B cell (primary cell): ENCODE measurements at regions not wholly inside any gene's neighbourhood (a gene's known extent, or its start where the extent isn't known, plus 50 kb on each side); places are given as distances from the start of the nearest gene placed in this dataset.

Experiments used
- ATAC-seq: fragments of 200-7000 bp; cut with Tn5 transposase; one replicate; pipeline ENCODE4 v1.10.0; 2021; ENCODE audit warnings: low read depth, mild to moderate bottlenecking, moderate number of reproducible peaks, moderate library complexity
- CTCF ChIA-PET: fragments of 350-600 bp; sonication (Branson Sonifier 250); formaldehyde crosslinking; loops from one replicate; lab custom pipeline; 2021; ENCODE audit warnings: antibody characterized with exemption, inconsistent platforms; lab: Charles Lee
- POLR2A ChIA-PET: fragments of 350-600 bp; sonication (Branson Sonifier 250); formaldehyde crosslinking; loops from one replicate; lab custom pipeline; 2021; ENCODE audit warnings: antibody characterized with exemption; lab: Charles Lee
- DNase-seq: peaks from one replicate; pipeline ENCODE4 v3.0.0; 2013
- H2AFZ ChIP-seq: 2 replicates; pipeline ENCODE4 v1.6.1; 2012; ENCODE audit warnings: mild to moderate bottlenecking, low read depth, low read length; ENCODE audit not compliant: insufficient read depth, poor library complexity, severe bottlenecking
- H3K27ac ChIP-seq, 2 donors: 1 replicate in 1 of 2; 2 replicates in 1 of 2; pipeline ENCODE4 v1.5.1; 2012 to 2013; ENCODE audit warnings: low read length in 2 of 2, mild to moderate bottlenecking in 2 of 2, moderate library complexity in 1 of 2
- H3K27me3 ChIP-seq, 4 experiments: fragments of 200-600 bp in 1 of 4; sonication (generic) in 1 of 4; replicated peaks in 1 of 4; 1 replicate in 2 of 4; 2 replicates in 2 of 4; pipeline versions ENCODE4 v1.6.1 to v1.7.0; 2013 to 2016; ENCODE audit warnings: low read length in 3 of 4, mild to moderate bottlenecking in 2 of 4, mixed read lengths in 1 of 4, moderate library complexity in 1 of 4; ENCODE audit not compliant: insufficient read depth in 4 of 4, control insufficient read depth in 3 of 4; ENCODE audit errors: control extremely low read depth in 1 of 4
- H3K36me3 ChIP-seq, 2 experiments: replicated peaks in 1 of 2; 1 replicate in 1 of 2; 2 replicates in 1 of 2; pipeline versions ENCODE4 v1.6.1 to v1.7.1; 2013; ENCODE audit warnings: low read length in 1 of 2; ENCODE audit not compliant: insufficient read depth in 2 of 2, control insufficient read depth in 1 of 2; ENCODE audit errors: control extremely low read depth in 1 of 2, extremely low read depth in 1 of 2
- H3K4me1 ChIP-seq, 2 donors: fragments of 200-600 bp in 1 of 2; sonication (generic) in 1 of 2; 1 replicate in 1 of 2; 2 replicates in 1 of 2; pipeline versions ENCODE4 v1.5.1 to v1.6.1; 2013 to 2017; ENCODE audit warnings: low read length in 2 of 2; ENCODE audit not compliant: control insufficient read depth in 2 of 2, insufficient read depth in 2 of 2
- H3K4me2 ChIP-seq: replicated peaks from 2 replicates; pipeline ENCODE3; 2012; ENCODE audit warnings: mild to moderate bottlenecking, low read depth, low read length; ENCODE audit not compliant: poor library complexity, severe bottlenecking
- H3K4me3 ChIP-seq, 5 experiments: fragments of 200-600 bp in 1 of 5; sonication (generic) in 1 of 5; 1 replicate in 3 of 5; 2 replicates in 2 of 5; pipeline versions ENCODE4 v1.5.1 to v1.7.0; 2011 to 2016; ENCODE audit warnings: low read length in 4 of 5, mild to moderate bottlenecking in 4 of 5, low read depth in 2 of 5, control low read depth in 1 of 5, moderate library complexity in 1 of 5; ENCODE audit not compliant: insufficient read depth in 1 of 5; ENCODE audit errors: control extremely low read depth in 1 of 5, extremely low read depth in 1 of 5
- H3K79me2 ChIP-seq: fragments of 200-600 bp; sonication (generic); one replicate; pipeline ENCODE4 v1.6.0; 2016; ENCODE audit warnings: low read length; ENCODE audit not compliant: control insufficient read depth, insufficient read depth
- H3K9ac ChIP-seq: fragments of 200-600 bp; sonication (generic); 2 replicates; pipeline ENCODE4 v1.6.1; 2017; ENCODE audit warnings: mild to moderate bottlenecking, low read length, moderate library complexity
- H3K9me3 ChIP-seq, 3 donors: one replicate each; pipeline versions ENCODE4 v1.6.1 to v1.7.1; 2013; ENCODE audit warnings: low read length in 2 of 3; ENCODE audit not compliant: control insufficient read depth in 2 of 3, insufficient read depth in 1 of 3; ENCODE audit errors: control extremely low read depth in 1 of 3
- H4K20me1 ChIP-seq: 2 replicates; pipeline ENCODE4 v1.6.0; 2012; ENCODE audit warnings: mild to moderate bottlenecking, low read length; ENCODE audit not compliant: insufficient read depth, control insufficient read depth, poor library complexity, severe bottlenecking
- H3K27ac Mint-ChIP-seq: one replicate; pipeline ENCODE4 v1.8.0; 2021; ENCODE audit warnings: mixed read lengths
- H3K27me3 Mint-ChIP-seq: one replicate; pipeline ENCODE4 v1.8.0; 2021; ENCODE audit warnings: mixed read lengths
- H3K4me1 Mint-ChIP-seq: one replicate; pipeline ENCODE4 v1.8.0; 2021; ENCODE audit warnings: mixed read lengths
- H3K4me3 Mint-ChIP-seq: one replicate; pipeline ENCODE4 v1.8.0; 2021; ENCODE audit warnings: mixed read lengths
- H3K9me3 Mint-ChIP-seq: one replicate; pipeline ENCODE4 v1.8.0; 2022; ENCODE audit warnings: mixed read lengths; ENCODE audit not compliant: insufficient read depth
- EZH2 ChIP-seq: IDR thresholded peaks from 2 replicates; pipeline ENCODE4 v1.6.1; 2012; ENCODE audit warnings: borderline replicate concordance, low read depth, mild to moderate bottlenecking, moderate library complexity, low read length; ENCODE audit not compliant: insufficient read depth, poor library complexity, severe bottlenecking
- WGBS: methylation state at CpG from one replicate; pipeline ENCODE4 v1.1.5; 2013; ENCODE audit warnings: missing lambda C conversion rate; ENCODE audit not compliant: insufficient coverage; 5-methylcytosine and 5-hydroxymethylcytosine counted together
- intact Hi-C: fragments of 100-400 bp; cut with micrococcal nuclease; formaldehyde crosslinking; loops from one replicate; pipeline ENCODE4 v1.10.0; 2022
- TF ChIP-seq, protein P1 (sequence below): fragments of 200-600 bp; IDR thresholded peaks from one replicate; pipeline ENCODE4 v1.8.0; 2022; ENCODE audit warnings: antibody characterized with exemption, mild to moderate bottlenecking

- Histone ChIP-seq H3K4me3 (no peak overlapping the region), H3K36me3 (no peaks in the 10 kb centered on the region), H3K27ac (no peak overlapping the region), H3K4me2 (no peak overlapping the region), H3K27me3 (no peaks in the 10 kb centered on the region), H4K20me1 (no peaks in the 10 kb centered on the region), H3K9ac (no peak overlapping the region), H3K4me1 (no peaks in the 10 kb centered on the region), H3K79me2 (no peaks in the 10 kb centered on the region), H3K9me3 (no peaks in the 10 kb centered on the region), H2AFZ (no peak overlapping the region)
- ATAC-seq: no peak
- POLR2A ChIA-PET: no interaction called here
- Mint-ChIP-seq H3K4me1 (no peaks in the 10 kb centered on the region), H3K27ac (no peak overlapping the region), H3K27me3 (no peaks in the 10 kb centered on the region), H3K9me3 (no peaks in the 10 kb centered on the region), H3K4me3 (no peak overlapping the region)
- CTCF ChIA-PET: no interaction called here
- intact Hi-C loops: no loop called here
- WGBS: 100% methylated on average over 1 of the region's 4 CpGs
- TF ChIP-seq, protein P1, sequence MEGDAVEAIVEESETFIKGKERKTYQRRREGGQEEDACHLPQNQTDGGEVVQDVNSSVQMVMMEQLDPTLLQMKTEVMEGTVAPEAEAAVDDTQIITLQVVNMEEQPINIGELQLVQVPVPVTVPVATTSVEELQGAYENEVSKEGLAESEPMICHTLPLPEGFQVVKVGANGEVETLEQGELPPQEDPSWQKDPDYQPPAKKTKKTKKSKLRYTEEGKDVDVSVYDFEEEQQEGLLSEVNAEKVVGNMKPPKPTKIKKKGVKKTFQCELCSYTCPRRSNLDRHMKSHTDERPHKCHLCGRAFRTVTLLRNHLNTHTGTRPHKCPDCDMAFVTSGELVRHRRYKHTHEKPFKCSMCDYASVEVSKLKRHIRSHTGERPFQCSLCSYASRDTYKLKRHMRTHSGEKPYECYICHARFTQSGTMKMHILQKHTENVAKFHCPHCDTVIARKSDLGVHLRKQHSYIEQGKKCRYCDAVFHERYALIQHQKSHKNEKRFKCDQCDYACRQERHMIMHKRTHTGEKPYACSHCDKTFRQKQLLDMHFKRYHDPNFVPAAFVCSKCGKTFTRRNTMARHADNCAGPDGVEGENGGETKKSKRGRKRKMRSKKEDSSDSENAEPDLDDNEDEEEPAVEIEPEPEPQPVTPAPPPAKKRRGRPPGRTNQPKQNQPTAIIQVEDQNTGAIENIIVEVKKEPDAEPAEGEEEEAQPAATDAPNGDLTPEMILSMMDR: no peak
- no peak for TF ChIP-seq EZH2
- no peak for DNase-seq
Observed at GRCh38 chr5:63629951-63630630, 332.2 kb downstream of the HTR1A start.

- 80% methylated on average over 1 of the region's 3 CpGs for WGBS
Observed at GRCh38 chr5:63613442-63613841, 348.8 kb downstream of the HTR1A start.

More at GRCh38 chr5:63613442-63613841, 348.8 kb downstream of the HTR1A start:
- no peaks in the 10 kb centered on the region for H3K27me3 ChIP-seq
- no peak overlapping the region for H3K9ac ChIP-seq
- H3K4me3 ChIP-seq: no peak overlapping the region
- no peak overlapping the region for H3K27ac ChIP-seq
- no peaks in the 10 kb centered on the region for H4K20me1 ChIP-seq
- TF ChIP-seq EZH2: no peak
- TF ChIP-seq, protein P1: no peak
- no peaks in the 10 kb centered on the region for H3K9me3 Mint-ChIP-seq
- no peak overlapping the region for H3K4me2 ChIP-seq
- H3K4me1 ChIP-seq: no peaks in the 10 kb centered on the region
- no peaks in the 10 kb centered on the region for H3K27me3 Mint-ChIP-seq
- intact Hi-C loops: no loop called here
- H3K79me2 ChIP-seq: no peaks in the 10 kb centered on the region
- H2AFZ ChIP-seq: no peak overlapping the region
- no peak overlapping the region for H3K4me3 Mint-ChIP-seq
- H3K36me3 ChIP-seq: no peaks in the 10 kb centered on the region
- ATAC-seq: no peak
- H3K27ac Mint-ChIP-seq: no peak overlapping the region
- H3K9me3 ChIP-seq: peaks cover 0 to 3% (median 0%) of the 10 kb centered on the region in 3 donors
- no peaks in the 10 kb centered on the region for H3K4me1 Mint-ChIP-seq
- no peak for DNase-seq
- ChIA-PET CTCF (no interaction called here), POLR2A (no interaction called here)
